ENCODE measurements at regions not wholly inside any gene's neighbourhood (a gene's known extent, or its start where the extent isn't known, plus 50 kb on each side); places are given as distances from the start of the nearest gene placed in this dataset.

DNA sequence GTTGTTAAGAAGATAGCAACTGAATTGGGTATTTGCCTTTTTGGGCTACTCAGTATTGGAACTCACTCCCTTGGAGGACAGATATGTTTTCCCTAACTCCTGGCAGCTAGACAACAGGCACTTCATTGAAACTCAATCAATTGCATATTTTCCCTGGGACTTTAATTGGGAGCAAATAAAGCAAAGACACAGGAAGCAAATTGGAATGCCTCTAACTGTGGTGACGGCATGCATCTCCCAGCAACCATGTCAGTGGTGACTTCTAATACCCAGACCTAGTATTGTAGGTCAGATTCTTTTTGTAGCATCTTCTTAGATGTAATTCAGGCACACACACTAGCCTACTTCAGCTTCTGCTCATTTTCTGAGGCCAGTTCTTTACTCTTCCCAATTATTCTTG is 164.2 kb upstream of the SETBP1 start:
- ATAC-seq: no peak
- TF ChIP-seq ZNF70 (CRISPR knock-in tag; IDR thresholded peaks at IDR 0.05) (no peak), ZNF8 (CRISPR knock-in tag; IDR thresholded peaks at IDR 0.05) (no peak), GLIS3 (CRISPR knock-in tag; IDR thresholded peaks at IDR 0.05) (no peak), ZFP30 (CRISPR knock-in tag; IDR thresholded peaks at IDR 0.05) (no peak), TOX (CRISPR knock-in tag; IDR thresholded peaks at IDR 0.05; ENCODE audit: borderline replicate concordance) (no peak), SNAI2 (CRISPR knock-in tag; IDR thresholded peaks at IDR 0.05) (no peak), CSDC2 (CRISPR knock-in tag; IDR thresholded peaks at IDR 0.05) (no peak), ZFP3 (CRISPR knock-in tag; IDR thresholded peaks at IDR 0.05) (no peak), ARNTL (CRISPR knock-in tag; IDR thresholded peaks at IDR 0.05; ENCODE audit: borderline replicate concordance, low read depth) (no peak), RARB (CRISPR knock-in tag; IDR thresholded peaks at IDR 0.05) (no peak), BACH2 (CRISPR knock-in tag; IDR thresholded peaks at IDR 0.05; ENCODE audit: borderline replicate concordance) (no peak), TCF4 (CRISPR knock-in tag; IDR thresholded peaks at IDR 0.05; ENCODE audit: borderline replicate concordance) (no peak), ISL1 (CRISPR knock-in tag; IDR thresholded peaks at IDR 0.05) (no peak), ZNF565 (CRISPR knock-in tag; conservative IDR thresholded peaks at IDR 0.05; ENCODE audit: low read depth) (no peak), ZC3H10 (CRISPR knock-in tag; IDR thresholded peaks at IDR 0.05) (no peak), OSR1 (CRISPR knock-in tag; IDR thresholded peaks at IDR 0.05) (no peak)
- TF ChIP-seq, protein P1, sequence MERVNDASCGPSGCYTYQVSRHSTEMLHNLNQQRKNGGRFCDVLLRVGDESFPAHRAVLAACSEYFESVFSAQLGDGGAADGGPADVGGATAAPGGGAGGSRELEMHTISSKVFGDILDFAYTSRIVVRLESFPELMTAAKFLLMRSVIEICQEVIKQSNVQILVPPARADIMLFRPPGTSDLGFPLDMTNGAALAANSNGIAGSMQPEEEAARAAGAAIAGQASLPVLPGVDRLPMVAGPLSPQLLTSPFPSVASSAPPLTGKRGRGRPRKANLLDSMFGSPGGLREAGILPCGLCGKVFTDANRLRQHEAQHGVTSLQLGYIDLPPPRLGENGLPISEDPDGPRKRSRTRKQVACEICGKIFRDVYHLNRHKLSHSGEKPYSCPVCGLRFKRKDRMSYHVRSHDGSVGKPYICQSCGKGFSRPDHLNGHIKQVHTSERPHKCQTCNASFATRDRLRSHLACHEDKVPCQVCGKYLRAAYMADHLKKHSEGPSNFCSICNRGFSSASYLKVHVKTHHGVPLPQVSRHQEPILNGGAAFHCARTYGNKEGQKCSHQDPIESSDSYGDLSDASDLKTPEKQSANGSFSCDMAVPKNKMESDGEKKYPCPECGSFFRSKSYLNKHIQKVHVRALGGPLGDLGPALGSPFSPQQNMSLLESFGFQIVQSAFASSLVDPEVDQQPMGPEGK (CRISPR knock-in tag; IDR thresholded peaks at IDR 0.05; ENCODE audit: borderline replicate concordance): no peak
- TF ChIP-seq, protein P2, sequence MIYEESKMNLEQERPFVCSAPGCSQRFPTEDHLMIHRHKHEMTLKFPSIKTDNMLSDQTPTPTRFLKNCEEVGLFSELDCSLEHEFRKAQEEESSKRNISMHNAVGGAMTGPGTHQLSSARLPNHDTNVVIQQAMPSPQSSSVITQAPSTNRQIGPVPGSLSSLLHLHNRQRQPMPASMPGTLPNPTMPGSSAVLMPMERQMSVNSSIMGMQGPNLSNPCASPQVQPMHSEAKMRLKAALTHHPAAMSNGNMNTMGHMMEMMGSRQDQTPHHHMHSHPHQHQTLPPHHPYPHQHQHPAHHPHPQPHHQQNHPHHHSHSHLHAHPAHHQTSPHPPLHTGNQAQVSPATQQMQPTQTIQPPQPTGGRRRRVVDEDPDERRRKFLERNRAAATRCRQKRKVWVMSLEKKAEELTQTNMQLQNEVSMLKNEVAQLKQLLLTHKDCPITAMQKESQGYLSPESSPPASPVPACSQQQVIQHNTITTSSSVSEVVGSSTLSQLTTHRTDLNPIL (CRISPR knock-in tag; IDR thresholded peaks at IDR 0.05; ENCODE audit: low read depth): no peak

DNA sequence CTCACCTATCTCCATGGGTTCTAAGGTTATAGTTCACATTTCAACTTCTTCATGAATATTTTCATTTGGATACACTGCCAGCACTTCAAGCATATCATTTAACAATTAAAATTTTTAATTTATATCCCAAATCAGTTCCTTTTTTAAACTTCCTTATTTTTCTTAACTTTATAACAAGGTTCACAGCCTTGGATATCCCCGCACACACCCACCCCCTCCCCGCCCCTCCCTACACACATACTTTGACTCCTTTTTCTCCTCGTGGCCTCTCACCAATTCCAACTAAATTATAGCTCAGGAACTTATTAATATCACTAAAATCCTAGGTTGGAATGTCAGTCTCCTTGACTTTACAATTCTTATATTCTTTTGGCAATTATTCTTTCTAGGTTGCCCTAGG is 163.6 kb upstream of the SETBP1 start:
- TF ChIP-seq ESRRG (CRISPR knock-in tag; IDR thresholded peaks at IDR 0.05): no peak
- TF ChIP-seq SNAI2 (CRISPR knock-in tag; IDR thresholded peaks at IDR 0.05): no peak
- TF ChIP-seq ZNF70 (CRISPR knock-in tag; IDR thresholded peaks at IDR 0.05): no peak
- TF ChIP-seq ZNF565 (CRISPR knock-in tag; conservative IDR thresholded peaks at IDR 0.05; ENCODE audit: low read depth): no peak
- TF ChIP-seq TCF4 (CRISPR knock-in tag; IDR thresholded peaks at IDR 0.05; ENCODE audit: borderline replicate concordance): no peak
- TF ChIP-seq, protein P3, sequence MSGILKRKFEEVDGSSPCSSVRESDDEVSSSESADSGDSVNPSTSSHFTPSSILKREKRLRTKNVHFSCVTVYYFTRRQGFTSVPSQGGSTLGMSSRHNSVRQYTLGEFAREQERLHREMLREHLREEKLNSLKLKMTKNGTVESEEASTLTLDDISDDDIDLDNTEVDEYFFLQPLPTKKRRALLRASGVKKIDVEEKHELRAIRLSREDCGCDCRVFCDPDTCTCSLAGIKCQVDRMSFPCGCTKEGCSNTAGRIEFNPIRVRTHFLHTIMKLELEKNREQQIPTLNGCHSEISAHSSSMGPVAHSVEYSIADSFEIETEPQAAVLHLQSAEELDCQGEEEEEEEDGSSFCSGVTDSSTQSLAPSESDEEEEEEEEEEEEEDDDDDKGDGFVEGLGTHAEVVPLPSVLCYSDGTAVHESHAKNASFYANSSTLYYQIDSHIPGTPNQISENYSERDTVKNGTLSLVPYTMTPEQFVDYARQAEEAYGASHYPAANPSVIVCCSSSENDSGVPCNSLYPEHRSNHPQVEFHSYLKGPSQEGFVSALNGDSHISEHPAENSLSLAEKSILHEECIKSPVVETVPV (CRISPR knock-in tag; IDR thresholded peaks at IDR 0.05): no peak
- TF ChIP-seq ZNF8 (CRISPR knock-in tag; IDR thresholded peaks at IDR 0.05): no peak
- ATAC-seq: no peak

DNA sequence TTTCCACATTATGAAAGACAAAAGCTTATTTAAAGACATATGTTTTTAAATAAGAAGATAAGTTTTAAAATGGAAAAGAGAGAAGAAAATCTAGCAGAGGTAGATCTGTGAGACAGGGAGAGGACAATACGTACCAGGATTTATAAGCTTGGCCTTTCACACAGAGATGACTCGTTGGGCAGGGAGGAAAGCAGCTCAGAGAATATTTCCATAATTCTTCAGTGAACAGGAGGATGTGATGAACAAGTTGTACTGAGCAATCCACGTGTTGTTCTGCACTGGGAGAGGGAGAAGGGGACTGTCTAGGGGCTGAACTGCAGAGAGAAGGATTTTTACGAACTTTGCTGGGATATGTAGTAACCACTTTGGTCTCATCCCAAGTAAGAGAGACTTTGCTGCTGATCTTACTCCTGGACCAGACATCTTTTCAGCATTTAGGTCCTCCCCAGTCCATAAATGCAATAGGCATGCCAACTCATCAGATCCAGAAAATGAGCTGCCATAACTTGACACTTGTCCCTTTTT is 162.5 kb upstream of the SETBP1 start:
- no peak; the same call in 2 of the 3 replicates for ATAC-seq
- TF ChIP-seq, protein P3 (CRISPR knock-in tag; IDR thresholded peaks at IDR 0.05): no peak
- no peak for TF ChIP-seq BACH2 (CRISPR knock-in tag; IDR thresholded peaks at IDR 0.05; ENCODE audit: borderline replicate concordance)

DNA sequence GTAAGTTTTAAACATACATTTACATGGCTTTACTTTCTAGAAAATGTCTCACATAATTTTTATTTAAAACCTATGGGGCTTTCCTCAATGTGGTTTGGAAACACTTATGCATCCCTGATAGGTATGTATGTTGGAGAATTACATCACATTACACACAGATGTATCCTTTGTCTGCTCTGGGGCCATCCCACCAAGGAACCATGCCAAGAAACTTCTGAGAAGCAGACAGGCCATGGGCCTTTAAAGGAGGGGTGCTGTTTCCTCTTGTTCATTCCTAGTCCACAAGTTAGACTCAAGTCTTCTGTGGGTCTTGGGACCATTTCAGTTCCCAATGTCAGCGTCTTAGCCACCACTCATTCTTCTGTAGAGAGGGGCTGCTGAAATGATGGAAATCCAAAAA is 162.0 kb upstream of the SETBP1 start:
- TF ChIP-seq, protein P4, sequence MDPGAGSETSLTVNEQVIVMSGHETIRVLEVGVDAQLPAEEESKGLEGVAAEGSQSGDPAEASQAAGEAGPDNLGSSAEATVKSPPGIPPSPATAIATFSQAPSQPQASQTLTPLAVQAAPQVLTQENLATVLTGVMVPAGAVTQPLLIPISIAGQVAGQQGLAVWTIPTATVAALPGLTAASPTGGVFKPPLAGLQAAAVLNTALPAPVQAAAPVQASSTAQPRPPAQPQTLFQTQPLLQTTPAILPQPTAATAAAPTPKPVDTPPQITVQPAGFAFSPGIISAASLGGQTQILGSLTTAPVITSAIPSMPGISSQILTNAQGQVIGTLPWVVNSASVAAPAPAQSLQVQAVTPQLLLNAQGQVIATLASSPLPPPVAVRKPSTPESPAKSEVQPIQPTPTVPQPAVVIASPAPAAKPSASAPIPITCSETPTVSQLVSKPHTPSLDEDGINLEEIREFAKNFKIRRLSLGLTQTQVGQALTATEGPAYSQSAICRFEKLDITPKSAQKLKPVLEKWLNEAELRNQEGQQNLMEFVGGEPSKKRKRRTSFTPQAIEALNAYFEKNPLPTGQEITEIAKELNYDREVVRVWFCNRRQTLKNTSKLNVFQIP (CRISPR knock-in tag; IDR thresholded peaks at IDR 0.05; ENCODE audit: borderline replicate concordance, low read depth): no peak
- TF ChIP-seq ZFP3 (CRISPR knock-in tag; IDR thresholded peaks at IDR 0.05) (no peak), TOX (CRISPR knock-in tag; IDR thresholded peaks at IDR 0.05; ENCODE audit: borderline replicate concordance) (no peak), BACH2 (CRISPR knock-in tag; IDR thresholded peaks at IDR 0.05; ENCODE audit: borderline replicate concordance) (no peak), PPARA (CRISPR knock-in tag; IDR thresholded peaks at IDR 0.05; ENCODE audit: borderline replicate concordance) (no peak), ZNF8 (CRISPR knock-in tag; IDR thresholded peaks at IDR 0.05) (no peak), ZFP30 (CRISPR knock-in tag; IDR thresholded peaks at IDR 0.05) (no peak)
- ATAC-seq: no peak

All from SK-N-SH treated with all-trans-retinoic acid at 6 μM for 48 hours (cell line).